NCI-H2029 treated with DMSO at 0.1 percent for 48 hours (cell line): ENCODE measurements at regions not wholly inside any gene's neighbourhood (a gene's known extent, or its start where the extent isn't known, plus 50 kb on each side); places are given as distances from the start of the nearest gene placed in this dataset.
"Not testable (repeated sequence)": the region's sequence is repeated elsewhere in the genome, so short reads cannot be mapped to it uniquely, and the experiment has no call there.

ENCODE experiments used
- DNase-seq: peaks from one replicate; lab custom pipeline; 2025; lab: John Stamatoyannopoulos, UW

GRCh38 chr5:40453689-40454088 is 226.0 kb upstream of the PTGER4 start:
- no peak for DNase-seq

- DNase-seq: no peak
Observed at GRCh38 chr5:40452874-40453624, 226.7 kb upstream of the PTGER4 start.

DNA sequence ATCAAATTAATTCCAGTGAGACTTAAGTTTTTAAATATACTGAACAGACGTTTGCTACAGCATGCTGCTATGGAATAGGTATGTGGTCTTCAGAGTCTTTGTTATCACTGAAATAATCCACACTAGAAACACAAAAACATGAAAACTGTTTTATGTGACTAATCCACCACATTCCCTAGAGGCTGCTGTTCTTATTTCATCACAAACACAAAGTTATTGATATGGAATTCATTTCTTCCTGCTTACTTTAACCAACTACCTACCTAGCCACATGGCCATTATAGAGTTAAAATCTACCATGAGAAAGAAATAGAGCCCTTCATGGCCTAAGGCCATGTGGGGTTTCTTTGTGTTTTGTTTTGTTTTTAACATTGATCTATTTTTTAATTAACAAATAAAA is 232.3 kb upstream of the PTGER4 start:
- no peak for DNase-seq

DNA sequence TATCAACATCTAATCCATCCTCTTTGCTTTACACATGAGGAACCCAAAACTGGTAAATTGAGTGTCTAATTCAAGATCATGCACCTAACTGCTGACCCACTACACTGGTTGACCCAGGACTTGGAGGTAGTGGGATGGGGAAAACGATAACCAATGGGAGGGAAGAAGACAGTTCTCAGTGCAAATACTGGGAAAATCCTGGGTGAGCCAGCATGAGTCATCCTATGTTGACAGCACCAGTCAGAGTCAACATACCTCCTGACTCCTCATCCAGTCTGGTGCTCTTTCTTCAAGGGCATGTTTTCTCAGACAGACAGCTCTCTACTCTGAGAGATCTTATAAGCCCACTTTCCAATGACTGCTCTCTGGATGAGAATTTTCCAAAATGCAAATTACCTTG is 232.8 kb upstream of the PTGER4 start:
- no peak for DNase-seq

GRCh38 chr5:40442346-40442745 is 237.4 kb upstream of the PTGER4 start:
- no peak for DNase-seq

DNA sequence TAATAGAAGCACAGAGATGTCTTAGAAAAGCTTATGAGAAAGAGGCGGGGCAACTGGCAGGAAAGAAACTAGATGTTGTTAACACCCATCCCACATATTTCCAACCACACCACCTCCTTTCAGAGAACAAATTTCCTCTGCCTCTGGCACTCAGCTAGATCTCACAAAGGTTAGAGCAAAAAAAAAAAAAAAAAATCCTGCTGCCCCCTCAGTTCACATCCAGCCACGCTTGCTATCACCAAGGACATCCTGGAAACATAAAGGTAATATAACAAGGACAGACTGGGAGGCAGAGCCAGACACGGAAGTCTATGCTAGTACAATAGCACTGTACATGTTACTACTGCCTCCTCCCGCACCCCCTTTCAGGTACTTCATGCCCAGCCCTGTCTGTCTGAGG is 238.0 kb upstream of the PTGER4 start:
- no peak for DNase-seq

DNA sequence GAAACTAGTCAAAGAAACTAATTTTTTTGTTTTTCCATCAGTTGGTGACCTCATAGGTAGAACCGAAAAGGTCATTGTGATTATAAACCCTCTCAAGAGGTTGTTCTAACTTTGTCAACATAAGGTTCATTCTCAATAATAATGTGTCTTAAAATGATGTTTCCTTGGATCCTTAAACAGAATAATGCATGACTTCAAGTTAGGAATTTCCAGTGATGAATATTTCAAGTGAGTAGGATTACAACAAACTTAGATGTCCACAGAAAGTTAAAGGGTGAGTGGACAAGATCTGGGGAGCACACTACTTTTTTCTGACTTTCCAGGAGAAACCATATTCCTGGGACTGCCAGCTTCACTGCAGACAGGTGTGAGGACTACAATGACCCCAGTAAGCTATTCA is 239.0 kb upstream of the PTGER4 start:
- no peak for DNase-seq

GRCh38 chr5:40439103-40439502 is 240.6 kb upstream of the PTGER4 start:
- DNase-seq: not testable (repeated sequence)

DNA sequence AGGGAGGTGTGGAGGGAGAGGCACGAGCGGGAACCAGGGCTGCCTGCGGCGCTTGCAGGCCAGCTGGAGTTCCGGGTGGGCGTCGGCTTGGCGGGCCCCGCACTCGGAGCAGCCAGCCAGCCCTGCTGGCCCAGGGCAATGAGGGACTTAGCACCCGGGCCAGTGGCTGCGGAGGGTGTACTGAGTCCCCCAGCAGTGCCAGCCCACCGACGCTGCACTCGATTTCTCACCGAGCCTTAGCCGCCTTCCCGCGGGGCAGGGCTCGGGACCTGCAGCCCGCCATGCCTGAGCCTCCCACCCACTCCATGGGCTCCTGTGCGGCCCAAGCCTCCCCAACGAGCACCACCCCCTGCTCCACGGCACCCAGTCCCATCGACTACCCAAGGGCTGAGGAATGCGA is 241.1 kb upstream of the PTGER4 start:
- not testable (repeated sequence) for DNase-seq

GRCh38 chr5:40437452-40437861 is 242.3 kb upstream of the PTGER4 start:
- DNase-seq: no peak

DNA sequence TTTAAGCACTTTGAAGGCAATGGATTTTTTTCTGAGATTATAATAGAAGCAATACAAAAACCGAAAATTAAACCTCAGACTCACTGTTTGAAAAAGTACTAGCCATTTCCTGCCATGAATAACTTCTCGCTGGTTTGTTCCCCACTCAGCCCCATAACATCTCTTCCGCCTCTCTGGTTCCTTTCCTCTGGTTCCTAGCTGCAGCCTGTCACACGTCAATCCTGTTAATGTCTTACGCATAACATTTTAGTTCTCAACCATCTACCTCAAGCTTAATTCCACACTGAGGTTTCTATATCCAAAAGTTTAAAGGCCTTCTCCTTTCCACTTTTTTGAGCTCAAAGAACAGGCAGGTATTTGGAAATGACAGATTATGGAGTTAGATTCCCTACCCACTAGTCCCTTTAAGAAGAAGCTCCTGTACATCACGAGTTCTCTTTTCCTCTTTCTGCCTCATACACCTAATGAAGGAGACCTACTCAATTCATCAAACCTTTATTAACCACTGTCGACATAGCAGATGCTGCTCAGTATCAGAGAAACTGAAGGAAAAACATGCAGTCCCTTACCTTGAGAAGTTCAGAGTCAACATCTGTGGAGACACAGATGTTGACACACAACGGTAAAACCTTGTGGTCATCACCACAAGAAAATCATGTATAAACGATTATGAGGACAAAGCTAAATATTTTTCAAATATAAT is 243.0 kb upstream of the PTGER4 start:
- DNase-seq: no peak

DNA sequence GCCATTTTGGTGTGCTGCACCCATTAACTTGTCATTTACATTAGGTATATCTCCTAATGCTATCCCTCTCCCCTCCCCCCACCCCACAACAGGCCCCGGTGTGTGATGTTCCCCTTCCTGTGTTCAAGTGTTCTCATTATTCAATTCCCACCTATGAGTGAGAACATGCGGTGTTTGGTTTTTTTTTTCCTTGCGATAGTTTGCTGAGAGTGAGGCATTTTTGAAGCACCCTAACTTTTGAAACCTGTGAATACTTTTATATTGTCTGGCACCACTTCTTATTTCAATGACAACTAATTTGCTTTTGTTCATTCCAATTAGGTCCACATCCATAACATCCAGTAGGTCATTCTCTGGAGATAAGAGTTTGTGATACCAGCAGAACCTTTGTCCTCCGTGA is 244.0 kb upstream of the PTGER4 start:
- DNase-seq: not testable (repeated sequence)

GRCh38 chr5:40432836-40433235 is 246.9 kb upstream of the PTGER4 start:
- DNase-seq: no peak

- DNase-seq: no peak
Observed at GRCh38 chr5:40431734-40432133, 248.0 kb upstream of the PTGER4 start.

GRCh38 chr5:40430101-40430710 is 249.5 kb upstream of the PTGER4 start:
- DNase-seq: no peak

GRCh38 chr5:40429258-40430100 is 250.2 kb upstream of the PTGER4 start:
- DNase-seq: no peak

GRCh38 chr5:40428815-40429214 is 250.9 kb upstream of the PTGER4 start:
- no peak for DNase-seq

GRCh38 chr5:40428126-40428525 is 251.6 kb upstream of the PTGER4 start:
- no peak for DNase-seq

GRCh38 chr5:40417046-40417810 is 262.5 kb upstream of the PTGER4 start:
- not testable (repeated sequence) for DNase-seq

DNA sequence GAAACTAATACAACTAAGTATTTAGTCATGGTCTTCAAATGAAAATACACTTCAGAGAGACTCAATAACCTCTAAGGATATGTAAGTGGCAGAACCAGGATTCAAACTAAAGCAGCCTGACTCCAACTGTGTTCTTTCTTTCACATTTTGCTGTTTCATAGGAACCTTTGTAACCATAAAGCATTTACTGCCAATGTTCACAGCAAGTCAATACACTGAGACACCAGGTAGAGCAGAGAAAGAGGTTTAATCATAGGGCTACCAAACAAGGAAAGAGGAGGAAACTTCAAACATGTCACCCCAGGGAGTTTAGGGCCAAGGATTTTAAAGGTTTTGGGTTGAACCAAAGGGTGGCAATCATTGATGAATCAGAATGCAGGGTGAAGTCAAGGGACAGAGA is 263.1 kb upstream of the PTGER4 start:
- DNase-seq: no peak

GRCh38 chr5:40416098-40416497 is 263.6 kb upstream of the PTGER4 start:
- no peak for DNase-seq

DNA sequence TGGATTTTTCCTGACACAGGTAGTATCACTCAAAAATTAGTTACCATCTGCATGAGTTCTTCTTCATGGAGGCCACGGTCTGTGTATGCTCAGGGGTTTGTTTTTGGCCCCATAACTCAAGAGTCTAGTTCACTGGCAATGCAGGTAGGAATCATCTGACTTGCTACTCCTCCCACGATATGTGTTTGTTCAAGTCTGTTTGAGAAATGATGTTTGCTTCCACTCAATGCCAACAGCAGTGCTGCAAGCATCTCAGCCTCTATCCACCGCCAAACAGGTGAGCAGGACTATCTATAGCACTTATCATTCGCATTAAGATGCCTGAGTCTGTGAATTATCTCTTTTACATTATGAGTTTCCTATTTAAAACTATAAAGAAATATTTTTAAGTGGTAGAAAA is 264.8 kb upstream of the PTGER4 start:
- DNase-seq: no peak
